K562 (cell line): ENCODE measurements at regions not wholly inside any gene's neighbourhood (a gene's known extent, or its start where the extent isn't known, plus 50 kb on each side); places are given as distances from the start of the nearest gene placed in this dataset.

Experiments
- ATAC-seq: fragments of 200-7000 bp; cut with Tn5 transposase; 3 replicates; pipeline ENCODE4 v1.9.1; 2020; ENCODE audit warnings: moderate library complexity
- BruUV-seq: library from RNA; stranded (reverse); fragments of 400-500 nt; replicated peaks from 2 replicates; lab custom pipeline; 2021; lab: Mats Ljungman, UMichigan
- CTCF ChIA-PET: fragments of 300-600 bp; formaldehyde crosslinking; extraction: SDS; loops from one replicate; lab custom pipeline; 2021; ENCODE audit warnings: low intra/inter-chr PET ratio; lab: Yijun Ruan, JAX
- POLR2A ChIA-PET: fragments of 300-600, 350-650 bp; sonication (Branson Sonifier 250); formaldehyde crosslinking; extraction: SDS; loops from one replicate; lab custom pipeline; 2021; ENCODE audit warnings: antibody characterized with exemption, inconsistent platforms; lab: Yijun Ruan, JAX
- DNase-seq, 4 experiments: peaks; one replicate each; pipeline versions ENCODE4 v3.0.0 to v3.0.0-alpha.2; 2011 to 2018; ENCODE audit warnings: low spot score in 3 of 4, mixed read lengths in 3 of 4; ENCODE audit errors: extremely low read depth in 1 of 4
- FAIRE-seq: peaks from 2 replicates; lab custom pipeline; 2011; peaks lifted over from hg19 to GRCh38; lab: Jason Lieb, UNC
- H2AFZ ChIP-seq: 2 replicates; pipeline ENCODE4 v1.6.0; 2011; ENCODE audit warnings: low read depth, low read length, control low read depth, inconsistent platforms
- H3K27ac ChIP-seq: fragments of 200-600 bp; 3 replicates; pipeline ENCODE4 v1.8.0; 2011; ENCODE audit warnings: low read depth, mild to moderate bottlenecking, control low read depth, inconsistent platforms, low read length, moderate library complexity, mixed read lengths; ENCODE audit errors: extremely low read depth
- H3K27me3 ChIP-seq, 2 experiments: fragments of 300-600 bp in 1 of 2; 2 replicates in 1 of 2; 3 replicates in 1 of 2; pipeline versions ENCODE4 v1.6.0 to v1.8.0; 2011; ENCODE audit warnings: inconsistent platforms in 2 of 2, low read length in 2 of 2, mild to moderate bottlenecking in 1 of 2, mixed read lengths in 1 of 2, moderate library complexity in 1 of 2; ENCODE audit not compliant: control insufficient read depth in 2 of 2, insufficient read depth in 2 of 2
- H3K36me3 ChIP-seq: fragments of 300-600 bp; 3 replicates; pipeline ENCODE4 v1.8.0; 2011; ENCODE audit warnings: mild to moderate bottlenecking, low read length, inconsistent platforms; ENCODE audit not compliant: control insufficient read depth, insufficient read depth
- H3K4me1 ChIP-seq, 2 experiments: fragments of 200-600 bp in 1 of 2; replicated peaks in 1 of 2; 2 replicates in 1 of 2; 3 replicates in 1 of 2; pipeline versions ENCODE4 v1.5.1 to v1.8.0; 2011; ENCODE audit warnings: inconsistent platforms in 2 of 2, low read length in 2 of 2, mild to moderate bottlenecking in 1 of 2, mixed read lengths in 1 of 2, moderate library complexity in 1 of 2; ENCODE audit not compliant: control insufficient read depth in 2 of 2, insufficient read depth in 2 of 2
- H3K4me2 ChIP-seq: 2 replicates; pipeline ENCODE4 v1.6.1; 2011; ENCODE audit warnings: low read length, control low read depth, inconsistent platforms, mixed read lengths; ENCODE audit not compliant: insufficient read depth
- H3K4me3 ChIP-seq: fragments of 200-600 bp; sonication (generic), shearing (Covaris generic); 2 replicates; pipeline ENCODE4 v1.5.1; 2016; ENCODE audit warnings: control low read depth, inconsistent platforms
- H3K79me2 ChIP-seq: fragments of 200-600 bp; 3 replicates; pipeline ENCODE4 v1.8.0; 2011; ENCODE audit warnings: low read length, inconsistent platforms; ENCODE audit not compliant: control insufficient read depth, insufficient read depth
- H3K9ac ChIP-seq, 2 experiments: 2 replicates each; pipeline versions ENCODE4 v1.6.0 to v1.6.1; 2011; ENCODE audit warnings: low read depth in 2 of 2, low read length in 2 of 2, control low read depth in 1 of 2, inconsistent platforms in 1 of 2, mild to moderate bottlenecking in 1 of 2, mixed read lengths in 1 of 2; ENCODE audit not compliant: insufficient read depth in 1 of 2
- H3K9me1 ChIP-seq: one replicate; pipeline ENCODE4 v1.6.0; 2011; ENCODE audit warnings: inconsistent platforms, mild to moderate bottlenecking, low read length, moderate library complexity; ENCODE audit not compliant: control insufficient read depth, insufficient read depth
- H3K9me3 ChIP-seq: replicated peaks from 2 replicates; pipeline ENCODE4 v1.5.1; 2011; ENCODE audit warnings: low read depth, low read length, inconsistent platforms; ENCODE audit not compliant: control insufficient read depth, insufficient read depth
- H4K20me1 ChIP-seq: replicated peaks from 2 replicates; pipeline ENCODE4 v1.6.1; 2011; ENCODE audit warnings: low read length, inconsistent platforms, mixed read lengths; ENCODE audit not compliant: control insufficient read depth, insufficient read depth
- AFF4 ChIP-seq: sonication (generic); formaldehyde crosslinking; IDR thresholded peaks from 2 replicates; pipeline ENCODE4 v1.8.0; 2023; ENCODE audit warnings: mild to moderate bottlenecking, missing genetic modification reagents
- ARHGAP35 ChIP-seq: fragments of 450-650 bp; IDR thresholded peaks from 2 replicates; pipeline ENCODE4 v1.6.1; 2018; ENCODE audit not compliant: partially characterized antibody
- CREB5 ChIP-seq: fragments of 250-450 bp; sonication (Bioruptor Pico); IDR thresholded peaks from 2 replicates; pipeline ENCODE4 v1.5.0; 2020; ENCODE audit warnings: mild to moderate bottlenecking
- DEAF1 ChIP-seq: fragments of 450-650 bp; formaldehyde crosslinking; IDR thresholded peaks from 2 replicates; pipeline ENCODE4 v1.4.0; 2020; ENCODE audit warnings: mild to moderate bottlenecking, moderate library complexity
- FOSL1 ChIP-seq: fragments of 200-800 bp; sonication (Bioruptor generic); conservative IDR thresholded peaks from 2 replicates; pipeline ENCODE4 v1.6.1; 2016; ENCODE audit warnings: missing genetic modification characterization, missing compliant biosample characterization
- HMGN3 ChIP-seq: IDR thresholded peaks from 2 replicates; pipeline ENCODE4 v1.6.1; 2011; ENCODE audit warnings: borderline replicate concordance, low read depth, mild to moderate bottlenecking, mixed read lengths, low read length; ENCODE audit not compliant: insufficient read length; ENCODE audit errors: extremely low read depth
- MYBL2 ChIP-seq, 2 experiments: fragments of 450-650 bp in 1 of 2; sonication (generic) in 1 of 2; formaldehyde crosslinking in 1 of 2; IDR thresholded peaks; 2 replicates each; pipeline versions ENCODE4 v1.6.1 to v1.8.1; 2017 to 2022; ENCODE audit warnings: borderline replicate concordance in 1 of 2, inconsistent platforms in 1 of 2, low read depth in 1 of 2, mild to moderate bottlenecking in 1 of 2, missing genetic modification reagents in 1 of 2, moderate library complexity in 1 of 2
- MYNN ChIP-seq, 2 experiments: sonication (generic); formaldehyde crosslinking in 1 of 2; IDR thresholded peaks; 2 replicates each; pipeline versions ENCODE4 v1.5.0 to v1.6.1; 2016 to 2020; ENCODE audit warnings: antibody characterized with exemption in 1 of 2, missing genetic modification reagents in 1 of 2
- NCOA2 ChIP-seq, 2 experiments: fragments of 450-650 bp; IDR thresholded peaks; 2 replicates each; pipeline ENCODE4 v1.6.1; 2018; ENCODE audit warnings: mild to moderate bottlenecking in 2 of 2, moderate library complexity in 1 of 2; ENCODE audit not compliant: partially characterized antibody in 2 of 2
- RBM25 ChIP-seq: fragments of 200-400 bp; formaldehyde crosslinking; IDR thresholded peaks from 2 replicates; pipeline ENCODE4 v1.6.1; 2018; ENCODE audit warnings: low read length, low read depth, moderate library complexity; ENCODE audit not compliant: severe bottlenecking
- SRSF1 ChIP-seq: fragments of 200-400 bp; formaldehyde crosslinking; IDR thresholded peaks from 2 replicates; pipeline ENCODE4 v1.6.1; 2017; ENCODE audit warnings: mild to moderate bottlenecking, low read depth, low read length, moderate library complexity
- TCF7 ChIP-seq: sonication (generic); IDR thresholded peaks from 2 replicates; pipeline ENCODE4 v1.6.1; 2016; ENCODE audit warnings: antibody characterized with exemption, borderline replicate concordance
- XRCC4 ChIP-seq: IDR thresholded peaks from one replicate; pipeline ENCODE4 v1.6.1; 2011; ENCODE audit not compliant: insufficient read depth, insufficient read length; ENCODE audit errors: extremely low read depth
- XRCC5 ChIP-seq: fragments of 200-400 bp; formaldehyde crosslinking; IDR thresholded peaks from 2 replicates; pipeline ENCODE4 v1.6.1; 2017; ENCODE audit warnings: low read depth, mild to moderate bottlenecking, low read length
- ZKSCAN1 ChIP-seq: fragments of 150-350 bp; IDR thresholded peaks from 2 replicates; pipeline ENCODE4 v1.6.1; 2016; ENCODE audit warnings: low read depth, low read length
- ZNF695 ChIP-seq: fragments of 450-650 bp; formaldehyde crosslinking; IDR thresholded peaks from 2 replicates; pipeline ENCODE4 v1.4.0; 2020; ENCODE audit warnings: mild to moderate bottlenecking, moderate library complexity
- WGBS: fragments of 100-300 bp; shearing (Covaris generic); methylation state at CpG from one replicate; pipeline ENCODE4 v1.1.6; 2016; ENCODE audit warnings: low coverage, mixed read lengths; ENCODE audit not compliant: insufficient coverage; ENCODE audit errors: missing lambda C conversion rate; 5-methylcytosine and 5-hydroxymethylcytosine counted together
- in situ Hi-C: fragments of 300-500 bp; cut with MboI; formaldehyde crosslinking; loops from 4 replicates; pipeline ENCODE4 v1.15.0; 2018; ENCODE audit warnings: inconsistent platforms, mixed read lengths
- intact Hi-C: fragments of 100-400 bp; cut with micrococcal nuclease; formaldehyde crosslinking; loops from 2 replicates; pipeline ENCODE4 v1.14.2; 2022

GRCh38 chr7:51458693-51459092, 142.1 kb upstream of the COBL start:
- WGBS, result 11% methylated on average over 4 of the region's 4 CpGs
- Histone ChIP-seq H4K20me1 (no peaks in the 10 kb centered on the region), H3K4me3 (no peak overlapping the region), H3K4me1 (no peaks in the 10 kb centered on the region), H3K9me3 (no peaks in the 10 kb centered on the region), H3K27ac (no peak overlapping the region), H3K27me3 (peaks cover 0 to 4% of the 10 kb centered on the region in 2 experiments; a peak in 2 of 5 replicates), H3K79me2 (no peaks in the 10 kb centered on the region), H3K4me2 (no peak overlapping the region), H3K9ac (no peak overlapping the region), H3K9me1 (no peaks in the 10 kb centered on the region), H3K36me3 (no peaks in the 10 kb centered on the region), H2AFZ (no peak overlapping the region)
- intact Hi-C loops, result no loop called here
- BruUV-seq, result no TSS peak
- ChIA-PET CTCF (interaction anchor here (0.6 kb wide), 1 partner anchor 17 kb away, joined by 3 read pairs; no protein-coding TSS in a partner anchor), POLR2A (no interaction called here)
- DNase-seq, result no peak
- no peak for FAIRE-seq
- no peak for ATAC-seq
- in situ Hi-C loops, result no loop called here
- TF ChIP-seq RBM25 (no peak), SRSF1 (no peak), CREB5 (CRISPR knock-in tag) (no peak), TCF7 (no peak), ARHGAP35 (no peak), ZNF695 (no peak), FOSL1 (tag) (no peak), HMGN3 (no peak), MYBL2 (IDR thresholded peaks at IDR 0.05; ENCODE audit: low read depth) (no peak), MYBL2 (CRISPR knock-in tag; IDR thresholded peaks at IDR 0.05; ENCODE audit: borderline replicate concordance) (no peak), ZKSCAN1 (no peak), NCOA2 (IDR thresholded peaks at IDR 0.05; ENCODE audit: partially characterized antibody in 2 of 2) (no peak), XRCC4 (no peak), XRCC5 (no peak), DEAF1 (CRISPR knock-in tag) (no peak), MYNN (IDR thresholded peaks at IDR 0.05) (no peak), MYNN (CRISPR knock-in tag; IDR thresholded peaks at IDR 0.05) (no peak), AFF4 (CRISPR knock-in tag) (no peak)
